GM18861 (cell line): ENCODE measurements at regions not wholly inside any gene's neighbourhood (a gene's known extent, or its start where the extent isn't known, plus 50 kb on each side); places are given as distances from the start of the nearest gene placed in this dataset.

Experiments
- ATAC-seq: cut with Tn5 transposase; IDR thresholded peaks from one replicate; pipeline ENCODE4 v1.9.1; 2021; ENCODE audit not compliant: unreplicated experiment

- no peak for ATAC-seq
Observed at GRCh38 chr5:74240783-74241750, 399.5 kb downstream of the ENC1 start.

GRCh38 chr5:74239261-74239660, 401.3 kb downstream of the ENC1 start:
- no peak for ATAC-seq

DNA sequence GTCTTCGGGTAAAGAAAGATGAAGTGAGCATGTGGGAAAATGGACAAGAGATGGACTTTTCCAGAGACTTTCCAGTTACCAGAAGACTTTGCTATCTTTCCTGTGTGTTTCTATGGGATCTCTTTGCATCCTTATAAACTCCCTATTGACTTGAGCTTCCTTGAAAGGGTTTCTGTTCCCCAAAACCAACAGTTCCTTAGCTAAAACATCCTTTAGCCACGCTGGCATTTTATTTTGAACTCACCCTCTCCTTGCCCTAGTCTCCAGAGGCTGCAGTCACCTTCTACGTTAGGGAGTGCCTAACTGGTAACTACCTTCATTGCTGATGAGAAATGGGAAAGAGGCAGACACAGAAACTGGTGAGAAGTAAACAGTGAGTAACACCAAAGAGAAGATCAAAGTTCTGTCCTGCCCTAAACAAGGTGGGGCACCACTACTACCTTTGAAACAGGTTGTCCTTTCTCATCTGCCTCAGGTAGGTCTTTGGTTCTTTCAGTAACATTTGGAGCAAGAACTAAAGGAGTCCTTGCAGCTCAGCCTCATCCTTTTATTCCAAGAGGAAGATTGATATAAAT, 402.9 kb downstream of the ENC1 start:
- no peak for ATAC-seq

DNA sequence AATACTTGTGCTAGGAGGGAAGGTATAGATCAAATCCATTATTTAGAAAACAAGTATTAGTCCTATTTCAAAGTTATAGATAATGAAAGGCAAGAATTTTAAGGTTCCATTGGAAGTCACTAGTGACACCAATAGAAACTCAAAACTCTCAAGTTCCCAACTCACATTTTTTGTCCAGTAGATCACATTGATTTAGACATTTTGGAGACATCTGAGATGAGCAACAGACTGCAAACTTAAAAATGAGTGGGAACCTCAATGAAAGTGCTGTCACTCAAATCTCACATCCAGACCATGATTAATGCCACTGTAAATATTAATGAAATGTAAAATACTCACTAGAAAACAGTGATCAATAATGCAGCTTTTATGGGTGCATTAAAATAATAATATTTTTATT, 405.0 kb downstream of the ENC1 start:
- no peak for ATAC-seq

GRCh38 chr5:74233571-74233970, 407.0 kb downstream of the ENC1 start:
- no peak for ATAC-seq

- ATAC-seq, result no peak
Observed at GRCh38 chr5:74233091-74233490, 407.4 kb downstream of the ENC1 start.

DNA sequence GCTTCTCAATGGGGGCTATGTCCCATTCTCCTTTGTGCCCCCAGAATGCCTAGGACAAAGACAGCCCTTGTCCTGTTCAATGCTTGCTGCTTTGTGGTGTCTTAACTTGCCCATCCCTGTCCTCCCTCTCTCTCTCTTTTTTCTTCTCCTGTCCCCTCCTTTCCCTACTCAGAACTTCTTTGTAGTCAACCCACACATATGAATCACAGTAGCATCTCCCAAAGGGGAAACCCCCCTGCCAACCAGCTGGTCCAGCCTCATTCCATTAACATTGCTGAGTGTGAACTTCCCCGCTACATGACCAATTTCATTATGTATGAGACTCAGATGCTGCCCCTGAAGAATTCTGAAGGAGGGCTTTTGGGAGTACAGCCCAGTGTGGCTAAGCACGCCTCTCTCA, 408.3 kb downstream of the ENC1 start:
- no peak for ATAC-seq

DNA sequence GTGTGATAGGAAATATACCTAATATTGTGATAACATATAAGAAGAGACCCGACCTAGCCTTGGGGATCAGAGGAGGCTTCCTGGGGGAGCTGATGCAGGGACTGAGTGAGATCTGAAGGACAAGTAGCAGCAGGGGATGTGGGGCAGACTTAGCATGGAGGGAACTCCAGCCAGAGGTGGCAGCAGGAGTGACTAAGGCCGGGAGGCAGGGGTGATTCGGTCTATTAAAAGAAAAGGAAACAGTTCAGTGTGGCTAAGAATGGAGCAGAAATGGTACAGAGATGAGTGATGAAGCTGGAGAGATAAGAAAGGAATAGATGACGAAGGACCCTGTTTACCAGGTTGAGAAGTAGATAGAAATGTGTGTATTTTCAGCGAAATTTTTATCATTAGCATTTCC, 408.8 kb downstream of the ENC1 start:
- no peak for ATAC-seq

DNA sequence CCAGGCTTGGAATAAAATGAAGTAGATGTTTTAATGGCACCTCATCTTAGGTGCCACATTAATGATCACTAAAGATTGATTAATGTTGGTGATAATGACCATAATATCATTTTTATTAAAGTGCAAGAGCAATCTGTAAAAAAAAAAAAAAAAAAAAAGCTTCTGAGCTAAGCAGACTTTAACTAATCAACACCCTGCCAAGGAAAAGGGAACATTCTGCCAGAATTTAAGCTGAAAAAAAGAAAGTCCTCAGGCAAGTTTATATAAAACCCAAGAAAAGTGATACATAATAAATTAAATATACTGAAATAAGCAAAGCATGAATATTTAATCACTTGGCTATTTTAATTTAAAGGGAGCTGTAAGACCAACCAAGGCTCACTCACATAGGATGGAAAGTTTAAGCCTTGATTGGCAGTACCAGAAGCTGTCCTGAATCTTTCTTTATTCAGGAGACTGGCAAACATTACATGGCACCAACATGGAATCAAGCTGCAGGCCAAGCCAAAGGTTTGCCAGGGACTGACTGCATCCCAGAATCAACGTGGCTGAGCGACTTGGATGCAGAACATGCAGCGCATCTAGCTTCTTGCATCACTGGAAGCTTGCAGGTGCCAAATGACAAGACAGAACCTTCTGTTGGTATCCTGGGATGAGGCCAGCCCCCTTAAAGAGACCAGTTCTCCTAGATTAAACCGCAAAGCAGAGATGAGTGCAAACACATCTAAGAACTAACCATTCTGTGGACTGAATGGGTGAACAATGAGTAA, 413.6 kb downstream of the ENC1 start:
- ATAC-seq, result no peak

- ATAC-seq, result no peak
Observed at GRCh38 chr5:74225587-74225986, 414.9 kb downstream of the ENC1 start.

- no peak for ATAC-seq
Observed at GRCh38 chr5:74224331-74224730, 416.2 kb downstream of the ENC1 start.

DNA sequence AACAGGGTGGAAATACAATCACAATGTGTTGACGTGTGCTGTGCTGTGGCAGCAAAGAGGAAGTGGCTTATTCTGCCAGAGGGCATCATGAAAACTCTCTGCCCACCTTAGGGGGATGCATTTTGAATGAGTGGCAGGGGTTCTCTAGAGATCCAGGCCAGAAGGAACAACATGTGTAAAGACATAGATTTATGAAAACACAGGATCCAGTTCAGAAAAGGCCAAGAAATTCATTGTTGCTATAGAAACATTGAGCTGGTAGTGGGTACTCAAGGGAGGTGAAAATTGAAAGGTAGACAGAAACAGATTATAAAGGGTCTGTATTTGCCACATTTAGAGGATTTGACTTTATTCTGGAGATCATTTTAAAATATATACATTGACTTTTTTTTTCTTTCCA, 417.7 kb downstream of the ENC1 start:
- no peak for ATAC-seq

- ATAC-seq, result no peak
Observed at GRCh38 chr5:74221413-74221812, 419.1 kb downstream of the ENC1 start.

DNA sequence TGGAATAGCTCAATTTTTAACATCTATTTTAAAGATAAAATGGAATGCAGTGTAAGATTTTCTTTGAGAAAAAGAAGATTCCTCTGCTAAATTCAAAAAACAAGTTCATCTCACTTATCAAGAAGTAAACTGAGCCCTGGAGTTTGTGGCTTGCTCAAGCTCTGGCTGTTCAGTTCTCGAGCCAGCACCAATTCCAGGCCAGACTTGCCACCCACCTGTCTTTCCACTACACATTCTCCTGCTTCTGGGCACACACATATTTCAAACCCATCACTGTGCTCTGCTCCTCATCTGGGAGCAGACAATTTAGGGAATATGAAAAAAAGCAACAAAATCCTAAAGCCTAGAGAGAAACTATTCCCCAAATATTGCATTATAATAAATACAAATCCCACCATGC, 424.5 kb downstream of the ENC1 start:
- ATAC-seq, result no peak

- no peak for ATAC-seq
Observed at GRCh38 chr5:74212336-74212735, 428.2 kb downstream of the ENC1 start.

GRCh38 chr5:74209571-74209970, 431.0 kb downstream of the ENC1 start:
- ATAC-seq, result no peak

- ATAC-seq, result no peak
Observed at GRCh38 chr5:74206579-74207550, 433.7 kb downstream of the ENC1 start.

DNA sequence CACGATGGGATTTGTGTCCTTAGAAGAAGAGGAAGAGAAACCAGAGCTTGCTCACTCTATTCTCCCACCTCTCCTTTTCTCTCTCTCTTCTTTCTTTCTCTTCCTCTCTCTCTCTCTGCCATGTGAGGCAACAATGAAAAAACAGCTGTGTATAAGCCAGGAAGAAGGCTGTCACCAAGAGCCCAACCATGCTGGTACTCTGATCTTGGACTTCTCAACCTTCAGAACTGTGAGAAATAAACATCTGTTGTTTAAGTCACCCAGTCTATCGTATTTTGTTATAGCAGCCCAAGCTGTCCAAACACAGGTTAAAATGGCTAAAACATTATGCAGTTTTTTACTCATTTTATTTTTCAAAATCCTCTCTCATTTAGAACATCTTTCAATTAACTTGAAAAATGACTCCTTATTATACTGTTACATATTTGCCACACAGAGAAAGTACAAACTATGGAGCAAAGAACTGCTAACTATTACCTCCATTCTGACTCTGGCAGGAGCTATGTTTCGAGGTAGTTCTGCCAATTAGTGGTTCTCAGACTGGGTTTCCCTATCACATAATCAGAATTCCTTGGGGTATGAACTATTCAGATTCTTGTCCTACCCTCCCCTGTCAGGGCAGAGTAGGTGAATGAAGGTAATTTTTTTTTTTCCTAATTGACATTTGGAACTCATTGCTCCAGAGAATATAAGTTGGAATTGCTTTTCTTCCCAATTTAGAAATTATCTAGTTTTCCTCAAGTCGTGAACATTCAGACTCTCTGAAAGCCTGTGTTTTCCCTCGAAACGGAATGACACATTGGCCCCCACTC, 434.6 kb downstream of the ENC1 start:
- ATAC-seq, result no peak

GRCh38 chr5:74201334-74202081, 439.0 kb downstream of the ENC1 start:
- ATAC-seq, result peak; percentile 66
